ENCODE measurements at regions not wholly inside any gene's neighbourhood (a gene's known extent, or its start where the extent isn't known, plus 50 kb on each side); places are given as distances from the start of the nearest gene placed in this dataset.
"Not testable (repeated sequence)": the region's sequence is repeated elsewhere in the genome, so short reads cannot be mapped to it uniquely, and the experiment has no call there.

- peak; percentile 62 for ATAC-seq
- Mint-ChIP-seq H3K27ac (no peak overlapping the region), H3K9me3 (peaks cover 22 to 33% of the 10 kb centered on the region in 2 donors), H3K4me1 (peaks cover 18% of the 10 kb centered on the region), H3K27me3 (no peaks in the 10 kb centered on the region), H3K4me3 (no peak overlapping the region)
- DNase-seq = no peak
Measured at GRCh38 chr6:11885159-11885558, 106.6 kb upstream of the ADTRP start.

DNA sequence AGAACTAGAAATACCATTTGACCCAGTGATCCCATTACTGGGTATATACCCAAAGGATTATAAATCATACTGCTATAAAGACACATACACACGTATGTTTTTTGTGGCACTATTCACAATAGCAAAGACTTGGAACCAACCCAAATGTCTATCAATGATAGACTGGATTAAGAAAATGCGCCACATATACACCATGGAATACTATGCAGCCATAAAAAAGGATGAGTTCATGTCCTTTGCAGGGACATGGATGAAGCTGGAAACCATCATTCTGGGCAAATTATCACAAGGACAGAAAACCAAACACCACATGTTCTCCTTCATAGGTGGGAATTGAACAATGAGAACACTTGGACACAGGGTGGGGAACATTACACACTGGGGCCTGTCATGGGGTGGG is 104.9 kb upstream of the ADTRP start:
- DNase-seq, H3K27ac Mint-ChIP-seq, H3K27me3 Mint-ChIP-seq, H3K4me3 Mint-ChIP-seq, ATAC-seq: not testable (repeated sequence)
- Mint-ChIP-seq H3K9me3 (peaks cover 29 to 39% of the 10 kb centered on the region in 2 donors), H3K4me1 (peaks cover 18% of the 10 kb centered on the region)

DNA sequence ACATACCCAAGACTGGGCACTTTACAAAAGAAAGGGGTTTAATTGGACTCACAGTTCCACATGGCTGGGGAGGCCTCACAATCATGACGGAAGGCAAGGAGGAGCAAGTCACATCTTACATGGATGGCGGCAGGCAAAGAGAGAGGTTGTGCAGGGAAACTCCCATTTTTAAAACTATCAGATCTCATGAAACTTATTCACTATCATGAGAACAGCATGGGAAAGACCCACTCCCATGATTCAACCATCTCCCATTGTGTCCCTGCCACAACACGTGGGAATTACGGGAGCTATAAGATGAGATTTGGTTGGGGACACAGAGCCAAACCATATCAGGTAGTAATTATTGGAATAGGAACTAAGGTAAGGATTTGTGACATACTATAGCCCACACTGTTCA is 101.6 kb upstream of the ADTRP start:
- H3K27me3 Mint-ChIP-seq, H3K4me3 Mint-ChIP-seq, DNase-seq, H3K27ac Mint-ChIP-seq, ATAC-seq, H3K4me1 Mint-ChIP-seq: not testable (repeated sequence)
- peaks cover 29% of the 10 kb centered on the region in 2 donors for H3K9me3 Mint-ChIP-seq

- no peak overlapping the region for H3K4me3 Mint-ChIP-seq
Measured at GRCh38 chr6:11878735-11879134, 100.1 kb upstream of the ADTRP start.

GRCh38 chr6:11878029-11878428 is 99.4 kb upstream of the ADTRP start:
- Mint-ChIP-seq H3K4me3 (no peak overlapping the region), H3K9me3 (peaks cover 22 to 36% of the 10 kb centered on the region in 2 donors), H3K27ac (no peak overlapping the region), H3K4me1 (peaks cover 6% of the 10 kb centered on the region), H3K27me3 (no peaks in the 10 kb centered on the region)
- no peak for ATAC-seq
- no peak for DNase-seq

More at GRCh38 chr6:11878735-11879134, 100.1 kb upstream of the ADTRP start:
- DNase-seq (no peak), ATAC-seq (no peak)
- Mint-ChIP-seq H3K9me3 (peaks cover 22 to 34% of the 10 kb centered on the region in 2 donors), H3K27ac (no peak overlapping the region), H3K4me1 (peaks cover 5% of the 10 kb centered on the region), H3K27me3 (no peaks in the 10 kb centered on the region)

GRCh38 chr6:11876934-11877433 is 98.4 kb upstream of the ADTRP start:
- ATAC-seq (no peak), DNase-seq (no peak)
- Mint-ChIP-seq H3K9me3 (peaks cover 19 to 30% of the 10 kb centered on the region in 2 donors), H3K27me3 (no peaks in the 10 kb centered on the region), H3K4me3 (no peak overlapping the region), H3K27ac (no peak overlapping the region), H3K4me1 (peaks cover 6% of the 10 kb centered on the region)

- H3K27me3 Mint-ChIP-seq = no peaks in the 10 kb centered on the region
- H3K4me1 Mint-ChIP-seq = peaks cover 6% of the 10 kb centered on the region
- H3K4me3 Mint-ChIP-seq = no peak overlapping the region
- peaks cover 7 to 30% of the 10 kb centered on the region in 2 donors for H3K9me3 Mint-ChIP-seq
- ATAC-seq (no peak), DNase-seq (no peak)
- H3K27ac Mint-ChIP-seq = no peak overlapping the region
Measured at GRCh38 chr6:11875325-11876109, 96.9 kb upstream of the ADTRP start.

- ATAC-seq (no peak), DNase-seq (no peak)
- Mint-ChIP-seq H3K27me3 (no peaks in the 10 kb centered on the region), H3K27ac (no peak overlapping the region), H3K4me1 (peaks cover 6% of the 10 kb centered on the region), H3K4me3 (no peak overlapping the region), H3K9me3 (peaks cover 0 to 20% of the 10 kb centered on the region in 2 donors)
Measured at GRCh38 chr6:11869672-11870340, 91.2 kb upstream of the ADTRP start.

GRCh38 chr6:11868392-11868791 is 89.8 kb upstream of the ADTRP start:
- no peaks in the 10 kb centered on the region for H3K4me1 Mint-ChIP-seq
- DNase-seq (no peak), ATAC-seq (no peak)
- H3K27ac Mint-ChIP-seq = no peak overlapping the region
- no peak overlapping the region for H3K4me3 Mint-ChIP-seq
- H3K27me3 Mint-ChIP-seq = no peaks in the 10 kb centered on the region
- peaks cover 0 to 13% of the 10 kb centered on the region in 2 donors for H3K9me3 Mint-ChIP-seq

DNA sequence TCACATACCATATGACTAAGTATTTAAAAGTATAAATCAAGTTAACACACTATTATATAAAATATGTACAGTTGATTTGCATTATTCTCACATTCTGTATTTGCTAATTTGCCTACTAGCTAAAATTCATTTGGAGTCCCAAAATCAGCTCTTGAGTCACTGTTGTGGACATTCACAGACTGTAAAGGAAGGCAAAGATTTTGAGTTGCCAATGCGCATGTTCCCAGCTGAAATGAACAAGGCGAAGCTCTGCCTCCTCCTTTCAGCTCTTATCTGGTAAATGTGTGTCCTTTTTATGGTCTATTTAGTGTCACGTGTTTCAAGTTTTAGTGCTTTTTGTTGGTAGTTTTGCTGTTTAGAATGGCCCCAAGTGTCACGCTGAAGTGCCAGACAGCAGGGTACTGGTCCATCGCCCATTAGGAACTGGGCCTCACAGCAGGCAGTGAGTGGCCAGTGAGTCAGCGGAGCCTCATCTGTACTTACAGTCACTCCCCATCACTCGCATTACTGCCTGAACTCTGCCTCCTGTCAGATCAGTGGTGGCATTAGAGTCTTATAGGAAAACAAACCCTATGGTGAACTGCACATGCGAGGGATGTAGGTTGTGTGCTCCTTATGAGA is 87.2 kb upstream of the ADTRP start:
- Mint-ChIP-seq H3K4me1 (no peaks in the 10 kb centered on the region), H3K27me3 (no peaks in the 10 kb centered on the region), H3K9me3 (peaks cover 0 to 2% of the 10 kb centered on the region in 2 donors), H3K27ac (no peak overlapping the region), H3K4me3 (no peak overlapping the region)
- no peak for DNase-seq
- ATAC-seq = no peak

DNA sequence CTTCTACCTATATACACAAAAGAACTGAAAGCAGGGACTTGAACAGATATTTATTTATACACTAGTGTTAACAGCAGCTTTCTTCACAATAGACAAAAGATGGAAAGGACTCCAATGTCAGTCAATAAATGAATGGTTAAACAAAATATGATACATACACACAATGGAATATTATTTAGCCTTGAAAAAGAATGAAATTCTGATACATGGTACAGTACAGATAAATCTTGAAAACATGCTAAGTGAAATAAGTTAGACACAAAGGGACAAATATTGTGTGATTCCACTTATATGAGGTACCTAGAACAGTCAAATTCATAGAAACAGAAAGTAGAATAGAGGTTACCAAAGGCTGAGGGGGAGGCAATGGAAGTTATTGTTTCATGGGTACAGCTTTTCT is 79.8 kb upstream of the ADTRP start:
- Mint-ChIP-seq H3K27ac (no peak overlapping the region), H3K4me1 (peaks cover 5% of the 10 kb centered on the region), H3K9me3 (no peaks in the 10 kb centered on the region), H3K4me3 (no peak overlapping the region), H3K27me3 (no peaks in the 10 kb centered on the region)
- ATAC-seq (no peak), DNase-seq (no peak)

DNA sequence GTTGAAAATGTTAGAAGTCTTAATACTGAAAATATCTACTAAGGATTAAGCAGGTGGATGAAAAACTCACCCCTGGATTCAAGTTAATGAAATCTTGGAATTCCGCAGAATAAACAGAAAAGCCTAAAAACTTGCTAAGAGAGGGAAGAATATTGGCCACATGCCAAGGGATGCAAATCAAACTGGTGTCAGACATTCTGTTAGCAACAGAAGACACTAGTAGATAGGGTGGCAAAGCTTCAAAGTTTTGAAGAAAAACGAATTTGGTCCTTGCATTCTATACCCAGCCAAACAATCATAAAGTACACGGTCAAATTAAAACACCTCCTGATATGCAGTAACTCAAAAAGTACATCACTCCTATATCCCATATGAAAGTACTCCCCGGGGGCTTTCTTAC is 77.1 kb upstream of the ADTRP start:
- Mint-ChIP-seq H3K9me3 (peaks cover 0 to 5% of the 10 kb centered on the region in 2 donors), H3K4me3 (no peak overlapping the region), H3K4me1 (peaks cover 5% of the 10 kb centered on the region), H3K27ac (no peak overlapping the region), H3K27me3 (no peaks in the 10 kb centered on the region)
- DNase-seq (no peak), ATAC-seq (no peak)

DNA sequence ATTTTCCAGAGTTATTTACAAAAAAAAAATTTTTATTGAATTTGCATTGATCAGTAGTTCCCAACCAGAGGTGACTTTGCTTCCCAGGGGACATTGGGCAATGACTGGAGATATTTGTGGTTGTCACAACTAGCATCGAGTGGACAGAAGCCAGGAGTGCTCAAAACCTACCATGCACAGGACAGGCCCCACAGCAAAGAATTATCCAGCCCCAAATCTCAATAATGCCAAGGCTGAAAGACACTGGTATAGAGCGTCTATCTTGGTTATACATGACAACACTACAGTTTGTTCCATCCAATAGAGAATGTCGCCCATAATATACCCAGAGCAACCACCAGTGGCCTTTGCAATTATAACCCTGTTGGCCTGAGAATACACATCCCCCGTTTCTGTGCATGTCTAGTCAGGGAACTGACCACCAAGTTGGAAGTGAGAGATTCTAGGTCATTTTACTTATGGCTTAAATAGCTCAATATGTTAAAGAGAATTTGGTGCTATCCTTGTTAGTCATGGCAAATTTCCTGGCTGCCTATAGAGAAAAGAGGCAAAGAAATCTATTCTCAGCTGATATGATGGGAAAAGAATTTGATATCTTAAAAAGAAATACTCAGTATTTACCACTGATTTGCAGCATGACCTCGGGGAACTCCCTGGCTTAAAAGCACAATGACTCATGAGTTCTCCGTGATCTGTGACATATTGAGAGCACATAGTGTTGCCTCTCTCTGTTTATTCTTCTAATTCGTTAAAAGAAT is 76.0 kb upstream of the ADTRP start:
- peak; percentile 75 for ATAC-seq

GRCh38 chr6:11853678-11854407 is 75.2 kb upstream of the ADTRP start:
- H3K4me1 Mint-ChIP-seq = peaks cover 5% of the 10 kb centered on the region
- H3K9me3 Mint-ChIP-seq = peaks cover 0 to 5% of the 10 kb centered on the region in 2 donors
- H3K4me3 Mint-ChIP-seq = no peak overlapping the region
- no peak for DNase-seq
- ATAC-seq = no peak
- H3K27ac Mint-ChIP-seq = no peak overlapping the region
- H3K27me3 Mint-ChIP-seq = no peaks in the 10 kb centered on the region

More for the DNA sequence above, 76.0 kb upstream of the ADTRP start:
- Mint-ChIP-seq H3K4me1 (peaks cover 5% of the 10 kb centered on the region), H3K27me3 (no peaks in the 10 kb centered on the region), H3K4me3 (no peak overlapping the region), H3K9me3 (peaks cover 0 to 5% of the 10 kb centered on the region in 2 donors), H3K27ac (no peak overlapping the region)
- DNase-seq = no peak
